Fibroblast of the aortic adventitia (primary cell): ENCODE measurements at regions not wholly inside any gene's neighbourhood (a gene's known extent, or its start where the extent isn't known, plus 50 kb on each side); places are given as distances from the start of the nearest gene placed in this dataset.

Source experiments
- DNase-seq: peaks from one replicate; pipeline ENCODE4 v3.0.0-alpha.2; 2010; ENCODE audit warnings: low read depth
- H3K4me3 ChIP-seq: 2 replicates; pipeline ENCODE4 v1.5.1; 2011; ENCODE audit warnings: low read depth, mild to moderate bottlenecking, control low read depth, low read length, moderate library complexity
- TF ChIP-seq, protein P1 (sequence below): IDR thresholded peaks from 2 replicates; pipeline ENCODE4 v1.5.1; 2011; ENCODE audit warnings: mild to moderate bottlenecking, low read length, control low read depth, inconsistent platforms; ENCODE audit not compliant: insufficient read depth

DNA sequence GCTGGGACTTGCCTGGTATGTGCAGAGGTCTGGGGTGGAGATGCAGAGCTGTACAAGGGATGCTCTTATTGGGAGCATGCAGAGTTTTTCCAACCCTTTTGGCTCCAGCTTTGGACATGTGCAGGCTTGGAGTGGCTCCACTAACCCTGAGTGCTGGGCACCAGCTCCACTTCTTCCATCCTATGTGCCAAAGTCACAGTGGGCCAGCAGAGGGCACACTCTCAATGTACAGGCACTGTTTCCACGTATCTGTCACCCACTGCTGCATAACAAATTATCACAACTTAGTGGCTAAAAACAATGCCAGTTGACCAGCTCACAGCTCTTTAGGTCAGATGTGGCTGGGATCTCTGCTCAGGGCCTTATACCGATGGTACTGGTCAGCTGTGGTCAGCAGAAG lies 631.8 kb downstream of the AJAP1 start:
- no peak for DNase-seq
- H3K4me3 ChIP-seq: no peak overlapping the region
- TF ChIP-seq, protein P1, sequence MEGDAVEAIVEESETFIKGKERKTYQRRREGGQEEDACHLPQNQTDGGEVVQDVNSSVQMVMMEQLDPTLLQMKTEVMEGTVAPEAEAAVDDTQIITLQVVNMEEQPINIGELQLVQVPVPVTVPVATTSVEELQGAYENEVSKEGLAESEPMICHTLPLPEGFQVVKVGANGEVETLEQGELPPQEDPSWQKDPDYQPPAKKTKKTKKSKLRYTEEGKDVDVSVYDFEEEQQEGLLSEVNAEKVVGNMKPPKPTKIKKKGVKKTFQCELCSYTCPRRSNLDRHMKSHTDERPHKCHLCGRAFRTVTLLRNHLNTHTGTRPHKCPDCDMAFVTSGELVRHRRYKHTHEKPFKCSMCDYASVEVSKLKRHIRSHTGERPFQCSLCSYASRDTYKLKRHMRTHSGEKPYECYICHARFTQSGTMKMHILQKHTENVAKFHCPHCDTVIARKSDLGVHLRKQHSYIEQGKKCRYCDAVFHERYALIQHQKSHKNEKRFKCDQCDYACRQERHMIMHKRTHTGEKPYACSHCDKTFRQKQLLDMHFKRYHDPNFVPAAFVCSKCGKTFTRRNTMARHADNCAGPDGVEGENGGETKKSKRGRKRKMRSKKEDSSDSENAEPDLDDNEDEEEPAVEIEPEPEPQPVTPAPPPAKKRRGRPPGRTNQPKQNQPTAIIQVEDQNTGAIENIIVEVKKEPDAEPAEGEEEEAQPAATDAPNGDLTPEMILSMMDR: no peak

DNA sequence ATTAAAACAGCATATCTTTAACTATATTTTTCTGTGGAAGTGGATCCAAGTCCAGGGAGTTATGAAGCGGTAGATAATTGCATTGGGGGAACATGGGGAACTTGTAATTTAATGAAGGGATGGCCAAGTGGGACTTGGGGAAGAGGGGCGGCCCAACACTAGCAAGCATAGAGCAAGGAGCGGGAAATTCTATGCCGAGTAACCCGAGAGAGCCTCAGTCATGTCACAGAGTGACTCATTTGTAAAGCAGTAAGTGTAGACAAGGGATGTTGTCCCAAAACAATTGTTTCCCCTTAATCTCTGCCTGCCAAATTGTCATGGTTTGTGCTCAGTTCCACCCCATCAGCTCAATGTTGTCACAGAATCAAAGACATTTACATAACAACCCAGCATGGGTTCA lies 620.1 kb downstream of the AJAP1 start:
- TF ChIP-seq, protein P1: no peak
- DNase-seq: no peak
- H3K4me3 ChIP-seq: no peak overlapping the region

- no peak for DNase-seq
- no peak overlapping the region for H3K4me3 ChIP-seq
Observed at GRCh38 chr1:5273280-5274003, 619.0 kb downstream of the AJAP1 start.

GRCh38 chr1:5272325-5272724 lies 617.9 kb downstream of the AJAP1 start:
- no peak for DNase-seq
- H3K4me3 ChIP-seq: no peak overlapping the region
- TF ChIP-seq, protein P1: no peak

More at GRCh38 chr1:5273280-5274003, 619.0 kb downstream of the AJAP1 start:
- TF ChIP-seq, protein P1: no peak

- no peak for DNase-seq
- H3K4me3 ChIP-seq: no peak overlapping the region
- TF ChIP-seq, protein P1: no peak
Observed at GRCh38 chr1:5271264-5271663, 616.9 kb downstream of the AJAP1 start.

GRCh38 chr1:5269901-5270300 lies 615.5 kb downstream of the AJAP1 start:
- TF ChIP-seq, protein P1: no peak
- H3K4me3 ChIP-seq: no peak overlapping the region
- no peak for DNase-seq

GRCh38 chr1:5267603-5268235 lies 613.3 kb downstream of the AJAP1 start:
- no peak for DNase-seq
- H3K4me3 ChIP-seq: no peak overlapping the region
- TF ChIP-seq, protein P1: no peak
